Memory B cell (primary cell): ENCODE measurements at regions not wholly inside any gene's neighbourhood (a gene's known extent, or its start where the extent isn't known, plus 50 kb on each side); places are given as distances from the start of the nearest gene placed in this dataset.

ENCODE experiments used
- ATAC-seq: fragments of 150-1000 bp; cut with Tn5 transposase; 2 replicates; pipeline ENCODE4 v1.10.0; 2021; ENCODE audit warnings: low read depth, mild to moderate bottlenecking, moderate library complexity
- DNase-seq, 2 donors: peaks; one replicate each; pipeline ENCODE4 v3.0.0; 2022; ENCODE audit warnings: low spot score in 2 of 2
- H3K27ac Mint-ChIP-seq: one replicate; pipeline ENCODE4 v1.8.0; 2022; ENCODE audit warnings: mild to moderate bottlenecking, moderate library complexity, mixed read lengths
- H3K27me3 Mint-ChIP-seq: one replicate; pipeline ENCODE4 v1.8.0; 2022; ENCODE audit warnings: mixed read lengths
- H3K36me3 Mint-ChIP-seq: one replicate; pipeline ENCODE4 v1.8.0; 2022; ENCODE audit warnings: mild to moderate bottlenecking, mixed read lengths
- H3K4me1 Mint-ChIP-seq: one replicate; pipeline ENCODE4 v1.8.0; 2022; ENCODE audit warnings: mixed read lengths
- H3K4me3 Mint-ChIP-seq: one replicate; pipeline ENCODE4 v1.8.0; 2022; ENCODE audit warnings: mild to moderate bottlenecking, moderate library complexity, mixed read lengths
- H3K9me3 Mint-ChIP-seq: one replicate; pipeline ENCODE4 v1.8.0; 2022; ENCODE audit warnings: mixed read lengths

GRCh38 chr4:170772429-170772828 is 682.7 kb upstream of the AADAT start:
- Mint-ChIP-seq H3K27me3 (no peaks in the 10 kb centered on the region), H3K9me3 (no peaks in the 10 kb centered on the region), H3K27ac (no peak overlapping the region), H3K36me3 (no peaks in the 10 kb centered on the region), H3K4me1 (no peaks in the 10 kb centered on the region), H3K4me3 (no peak overlapping the region)
- ATAC-seq (no peak), DNase-seq (no peak)

DNA sequence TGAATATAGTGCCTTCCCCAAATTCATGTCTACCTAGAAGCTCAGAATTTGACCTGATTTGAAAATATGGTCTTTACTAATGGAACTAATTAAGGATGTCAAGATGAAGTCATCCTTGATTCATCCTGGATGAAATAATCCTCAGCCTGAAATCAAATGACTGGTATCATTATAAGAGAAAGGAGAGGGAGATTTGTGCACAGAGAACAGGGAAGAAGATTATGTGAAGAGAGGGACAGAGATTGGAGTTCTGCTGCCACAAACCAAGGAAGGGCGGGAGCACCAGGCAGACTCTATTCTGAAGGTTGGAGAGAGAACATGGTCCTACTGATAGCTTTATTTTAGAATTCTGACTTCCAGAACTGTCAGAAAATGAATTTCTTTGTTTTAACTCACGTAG is 680.9 kb upstream of the AADAT start:
- no peak overlapping the region for H3K4me3 Mint-ChIP-seq
- no peaks in the 10 kb centered on the region for H3K27me3 Mint-ChIP-seq
- H3K27ac Mint-ChIP-seq = no peak overlapping the region
- ATAC-seq (no peak), DNase-seq (no peak)
- no peaks in the 10 kb centered on the region for H3K36me3 Mint-ChIP-seq
- no peaks in the 10 kb centered on the region for H3K9me3 Mint-ChIP-seq
- H3K4me1 Mint-ChIP-seq = no peaks in the 10 kb centered on the region

GRCh38 chr4:170769862-170770261 is 680.1 kb upstream of the AADAT start:
- Mint-ChIP-seq H3K36me3 (no peaks in the 10 kb centered on the region), H3K4me3 (no peak overlapping the region), H3K27ac (no peak overlapping the region), H3K27me3 (no peaks in the 10 kb centered on the region), H3K9me3 (no peaks in the 10 kb centered on the region), H3K4me1 (no peaks in the 10 kb centered on the region)
- ATAC-seq = no peak
- DNase-seq = no peak

DNA sequence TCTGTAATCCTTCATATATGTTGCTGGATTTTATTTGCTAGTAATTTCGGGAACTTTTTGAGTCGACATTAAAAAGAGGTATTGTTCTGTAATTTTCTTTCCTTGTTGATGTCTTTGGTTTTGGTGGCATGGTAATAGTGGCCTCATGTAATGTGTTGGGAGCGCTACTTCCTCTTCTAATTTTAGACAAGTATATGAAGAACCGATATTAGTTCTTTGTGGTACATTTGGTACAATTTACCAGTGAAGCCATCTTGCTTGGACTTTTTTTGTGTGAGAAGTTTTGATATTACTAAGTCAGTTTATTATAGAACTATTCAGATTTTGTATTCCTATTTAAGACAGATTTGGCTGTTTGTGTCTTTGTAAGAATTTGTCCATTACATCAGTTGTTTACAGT is 669.2 kb upstream of the AADAT start:
- no peaks in the 10 kb centered on the region for H3K36me3 Mint-ChIP-seq
- H3K4me1 Mint-ChIP-seq = no peaks in the 10 kb centered on the region
- peaks cover 8% of the 10 kb centered on the region for H3K9me3 Mint-ChIP-seq
- no peak overlapping the region for H3K27ac Mint-ChIP-seq
- H3K4me3 Mint-ChIP-seq = no peak overlapping the region
- ATAC-seq (no peak), DNase-seq (no peak)
- H3K27me3 Mint-ChIP-seq = no peaks in the 10 kb centered on the region

GRCh38 chr4:170750519-170750918 is 660.8 kb upstream of the AADAT start:
- H3K9me3 Mint-ChIP-seq = peaks cover 15% of the 10 kb centered on the region
- H3K36me3 Mint-ChIP-seq = no peaks in the 10 kb centered on the region
- DNase-seq = no peak
- H3K4me3 Mint-ChIP-seq = no peak overlapping the region
- H3K27me3 Mint-ChIP-seq = no peaks in the 10 kb centered on the region
- ATAC-seq = no peak
- no peak overlapping the region for H3K27ac Mint-ChIP-seq
- no peaks in the 10 kb centered on the region for H3K4me1 Mint-ChIP-seq

GRCh38 chr4:170748975-170749374 is 659.2 kb upstream of the AADAT start:
- no peaks in the 10 kb centered on the region for H3K27me3 Mint-ChIP-seq
- no peaks in the 10 kb centered on the region for H3K4me1 Mint-ChIP-seq
- peaks cover 11% of the 10 kb centered on the region for H3K9me3 Mint-ChIP-seq
- H3K27ac Mint-ChIP-seq = no peak overlapping the region
- ATAC-seq = no peak
- no peaks in the 10 kb centered on the region for H3K36me3 Mint-ChIP-seq
- H3K4me3 Mint-ChIP-seq = no peak overlapping the region
- no peak for DNase-seq

GRCh38 chr4:170743633-170744032 is 653.9 kb upstream of the AADAT start:
- no peak overlapping the region for H3K27ac Mint-ChIP-seq
- H3K4me3 Mint-ChIP-seq = no peak overlapping the region
- DNase-seq (no peak), ATAC-seq (no peak)
- H3K4me1 Mint-ChIP-seq = no peaks in the 10 kb centered on the region
- H3K27me3 Mint-ChIP-seq = no peaks in the 10 kb centered on the region
- no peaks in the 10 kb centered on the region for H3K36me3 Mint-ChIP-seq
- H3K9me3 Mint-ChIP-seq = peaks cover 1% of the 10 kb centered on the region

DNA sequence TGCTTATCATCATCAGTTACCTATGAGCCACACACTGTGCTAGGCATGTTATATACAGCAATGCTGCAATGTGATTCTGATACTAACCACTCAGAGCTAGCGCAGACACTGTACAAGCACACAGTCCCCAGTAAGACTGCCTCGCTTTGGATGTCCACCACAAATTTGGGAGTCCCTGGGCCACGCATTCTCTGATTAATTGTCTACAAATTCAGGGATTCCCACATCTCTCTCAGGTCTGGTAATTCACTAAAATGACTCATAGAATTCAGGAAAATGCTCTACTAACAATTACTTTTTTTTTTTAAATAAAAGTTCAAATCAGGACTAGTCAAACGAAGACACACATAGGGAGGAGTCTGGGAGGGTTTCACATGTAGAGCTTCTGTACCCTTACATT is 652.1 kb upstream of the AADAT start:
- no peak for DNase-seq
- no peaks in the 10 kb centered on the region for H3K27me3 Mint-ChIP-seq
- H3K4me1 Mint-ChIP-seq = no peaks in the 10 kb centered on the region

DNA sequence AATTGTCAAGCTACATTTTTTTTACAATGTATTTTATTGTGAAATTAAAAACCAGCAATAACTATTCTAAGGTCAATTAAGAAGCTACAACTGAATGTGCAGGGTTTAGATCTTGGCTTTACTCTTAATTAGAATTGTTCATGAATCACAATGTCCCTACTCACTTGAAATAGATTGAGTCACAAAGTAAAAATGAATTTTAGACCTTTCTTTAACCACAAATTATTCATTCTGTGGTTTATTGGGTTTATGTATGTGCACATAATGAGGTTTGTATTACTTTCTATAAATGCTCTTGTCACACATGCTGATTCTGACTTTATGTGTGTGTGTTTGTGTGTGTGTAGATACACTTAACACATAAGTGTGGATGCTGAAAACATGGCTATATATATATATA is 647.0 kb upstream of the AADAT start:
- DNase-seq = no peak
- no peak for ATAC-seq

More for the DNA sequence above, 652.1 kb upstream of the AADAT start:
- no peak for ATAC-seq
- H3K36me3 Mint-ChIP-seq = no peaks in the 10 kb centered on the region
- H3K4me3 Mint-ChIP-seq = no peak overlapping the region
- peaks cover 1% of the 10 kb centered on the region for H3K9me3 Mint-ChIP-seq
- H3K27ac Mint-ChIP-seq = no peak overlapping the region

DNA sequence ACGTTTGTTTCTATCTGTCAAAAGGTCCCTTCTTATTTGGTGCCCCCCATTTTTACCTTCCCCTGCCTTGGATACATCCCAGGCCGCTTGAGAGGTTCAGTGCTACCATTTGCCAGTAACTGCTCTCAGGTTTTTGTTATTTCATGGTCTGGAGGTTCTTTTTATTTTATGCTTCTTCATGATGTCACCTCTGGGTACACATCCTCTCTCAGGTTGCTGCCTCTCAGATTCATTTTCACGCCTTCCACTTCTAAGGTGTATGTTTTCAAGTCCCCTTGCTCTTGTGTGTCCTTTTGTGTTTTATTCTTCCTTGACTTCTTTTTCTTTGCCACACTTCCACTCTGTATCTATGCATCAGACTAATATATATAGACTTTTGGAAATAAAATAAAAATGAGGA is 640.1 kb upstream of the AADAT start:
- no peaks in the 10 kb centered on the region for H3K36me3 Mint-ChIP-seq
- no peaks in the 10 kb centered on the region for H3K9me3 Mint-ChIP-seq
- no peaks in the 10 kb centered on the region for H3K4me1 Mint-ChIP-seq
- H3K27ac Mint-ChIP-seq = no peak overlapping the region
- H3K4me3 Mint-ChIP-seq = no peak overlapping the region
- ATAC-seq = no peak
- DNase-seq = no peak
- H3K27me3 Mint-ChIP-seq = no peaks in the 10 kb centered on the region

More for the DNA sequence above, 647.0 kb upstream of the AADAT start:
- no peaks in the 10 kb centered on the region for H3K27me3 Mint-ChIP-seq
- no peaks in the 10 kb centered on the region for H3K36me3 Mint-ChIP-seq
- no peak overlapping the region for H3K4me3 Mint-ChIP-seq
- H3K9me3 Mint-ChIP-seq = no peaks in the 10 kb centered on the region
- H3K27ac Mint-ChIP-seq = no peak overlapping the region
- no peaks in the 10 kb centered on the region for H3K4me1 Mint-ChIP-seq

DNA sequence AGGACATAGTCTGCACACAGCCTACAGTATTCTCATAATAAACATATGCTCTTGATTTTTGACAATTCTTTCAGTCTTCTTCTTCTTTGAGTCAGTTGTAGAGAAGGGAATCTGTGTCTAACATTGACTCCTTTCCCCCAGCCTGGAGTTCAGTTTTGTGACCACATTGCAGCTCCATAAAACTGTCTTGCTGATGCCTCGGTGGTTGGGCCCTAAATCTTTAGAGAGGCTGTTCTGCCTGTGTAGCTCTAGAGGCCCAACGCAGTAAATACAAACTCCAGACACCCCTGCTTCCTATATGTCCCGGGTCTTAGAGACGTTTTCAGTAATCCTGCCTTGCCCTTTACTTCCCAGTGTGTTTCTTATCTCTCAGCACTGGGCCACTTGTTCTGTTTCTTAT is 639.5 kb upstream of the AADAT start:
- no peaks in the 10 kb centered on the region for H3K9me3 Mint-ChIP-seq

DNA sequence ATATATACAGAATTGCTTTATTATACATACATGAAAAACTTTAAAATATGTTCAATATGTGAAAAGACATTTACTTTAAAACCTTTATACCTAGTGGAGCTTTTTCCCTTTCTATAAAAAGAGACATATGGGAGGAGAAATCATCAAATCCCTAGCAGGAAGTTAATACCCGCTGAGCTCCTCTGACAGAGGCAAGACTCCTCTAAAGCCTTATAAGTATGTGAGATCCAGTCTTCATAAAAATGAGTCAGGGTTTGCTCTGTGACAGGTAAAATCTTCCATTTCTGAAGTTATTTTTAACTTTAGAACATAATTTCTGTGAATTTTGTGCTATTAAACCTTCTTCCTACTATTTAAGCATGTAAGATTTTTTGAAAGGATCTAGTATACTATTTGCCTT is 634.4 kb upstream of the AADAT start:
- no peak overlapping the region for H3K4me3 Mint-ChIP-seq
- ATAC-seq = no peak

More for the DNA sequence above, 639.5 kb upstream of the AADAT start:
- H3K27me3 Mint-ChIP-seq = no peaks in the 10 kb centered on the region
- no peak for ATAC-seq
- H3K27ac Mint-ChIP-seq = no peak overlapping the region
- H3K36me3 Mint-ChIP-seq = no peaks in the 10 kb centered on the region
- no peak for DNase-seq
- no peak overlapping the region for H3K4me3 Mint-ChIP-seq
- H3K4me1 Mint-ChIP-seq = no peaks in the 10 kb centered on the region

DNA sequence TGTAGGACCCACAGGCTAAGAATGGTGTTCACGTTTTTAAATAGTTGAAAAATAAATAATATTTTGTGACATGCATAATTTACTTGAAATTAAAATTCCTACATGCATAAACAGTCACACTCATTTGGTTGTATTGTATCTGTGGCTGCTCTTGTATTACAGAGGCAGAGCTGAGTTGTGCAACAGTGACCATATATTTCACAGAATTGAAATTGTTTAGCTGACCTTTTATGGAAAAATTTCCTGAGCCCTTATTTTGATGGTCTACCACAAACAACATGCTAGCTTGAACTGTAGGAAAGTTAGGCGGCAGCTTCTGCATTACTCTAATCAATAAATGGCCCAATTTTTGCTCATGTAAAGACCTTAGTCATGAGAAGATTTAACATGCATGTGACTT is 633.4 kb upstream of the AADAT start:
- Mint-ChIP-seq H3K4me3 (no peak overlapping the region), H3K36me3 (no peaks in the 10 kb centered on the region), H3K9me3 (peaks cover 7% of the 10 kb centered on the region), H3K27ac (no peak overlapping the region), H3K4me1 (no peaks in the 10 kb centered on the region), H3K27me3 (no peaks in the 10 kb centered on the region)
- ATAC-seq = no peak
- no peak for DNase-seq

More for the DNA sequence above, 634.4 kb upstream of the AADAT start:
- DNase-seq = no peak
- H3K27me3 Mint-ChIP-seq = no peaks in the 10 kb centered on the region
- no peaks in the 10 kb centered on the region for H3K4me1 Mint-ChIP-seq
- peaks cover 7% of the 10 kb centered on the region for H3K9me3 Mint-ChIP-seq
- no peaks in the 10 kb centered on the region for H3K36me3 Mint-ChIP-seq
- no peak overlapping the region for H3K27ac Mint-ChIP-seq

- Mint-ChIP-seq H3K4me1 (no peaks in the 10 kb centered on the region), H3K36me3 (no peaks in the 10 kb centered on the region), H3K27me3 (no peaks in the 10 kb centered on the region), H3K9me3 (peaks cover 7% of the 10 kb centered on the region), H3K27ac (no peak overlapping the region), H3K4me3 (no peak overlapping the region)
- no peak for DNase-seq
- no peak for ATAC-seq
Measured at GRCh38 chr4:170721812-170722373, 632.1 kb upstream of the AADAT start.

DNA sequence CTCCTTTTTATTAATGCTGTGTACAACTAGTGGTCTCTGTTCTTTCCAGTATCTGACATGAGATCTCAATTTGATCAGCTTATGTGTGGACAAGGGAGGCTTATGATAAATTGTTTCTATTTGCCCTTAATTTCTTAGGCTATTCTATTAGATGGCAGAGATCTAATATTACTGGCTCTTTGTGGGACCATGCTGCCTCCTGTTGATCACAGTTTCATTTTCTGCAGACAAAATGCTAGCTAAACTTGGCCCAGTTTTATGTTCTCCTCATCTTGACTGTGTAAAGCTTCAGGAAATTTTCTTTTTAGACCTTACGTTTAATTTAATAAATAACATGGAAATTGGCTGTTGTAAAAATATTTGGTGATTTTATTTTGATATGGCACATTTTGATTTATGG is 627.1 kb upstream of the AADAT start:
- no peak for DNase-seq
- peaks cover 7% of the 10 kb centered on the region for H3K9me3 Mint-ChIP-seq
- ATAC-seq = no peak
- H3K27me3 Mint-ChIP-seq = no peaks in the 10 kb centered on the region
- no peaks in the 10 kb centered on the region for H3K36me3 Mint-ChIP-seq
- H3K4me3 Mint-ChIP-seq = no peak overlapping the region
- H3K4me1 Mint-ChIP-seq = no peaks in the 10 kb centered on the region
- H3K27ac Mint-ChIP-seq = no peak overlapping the region
